OCI-LY3 (cell line): ENCODE measurements at regions not wholly inside any gene's neighbourhood (a gene's known extent, or its start where the extent isn't known, plus 50 kb on each side); places are given as distances from the start of the nearest gene placed in this dataset.

Experiments used
- H2AFZ ChIP-seq: fragments of 200-600, 300-600 bp; shearing (Covaris generic); 2 replicates; pipeline ENCODE4 v1.6.0; 2014; ENCODE audit warnings: antibody characterized with exemption, low read depth, low read length
- H3K27ac ChIP-seq: fragments of 200-600, 300-600 bp; sonication (generic); 2 replicates; pipeline ENCODE4 v1.5.1; 2014; ENCODE audit warnings: mild to moderate bottlenecking, low read length, moderate library complexity, mixed read lengths
- H3K27me3 ChIP-seq: fragments of 200-600, 300-600 bp; sonication (generic); 2 replicates; pipeline ENCODE4 v1.6.1; 2014; ENCODE audit warnings: low read depth, low read length, mixed read lengths
- H3K36me3 ChIP-seq: fragments of 200-600, 300-600 bp; sonication (generic); replicated peaks from 2 replicates; pipeline ENCODE3; 2014; ENCODE audit warnings: low read depth, low read length, mixed read lengths
- H3K4me1 ChIP-seq: fragments of 300-600, 200-600 bp; sonication (generic); 2 replicates; pipeline ENCODE4 v1.6.1; 2014; ENCODE audit warnings: low read length, mixed read lengths
- H3K4me2 ChIP-seq: fragments of 200-600, 300-600 bp; sonication (generic); 2 replicates; pipeline ENCODE4 v1.6.1; 2014; ENCODE audit warnings: low read length, mixed read lengths
- H3K4me3 ChIP-seq: fragments of 300-600, 200-600 bp; sonication (generic); 2 replicates; pipeline ENCODE4 v1.5.1; 2014; ENCODE audit warnings: antibody characterized with exemption, mild to moderate bottlenecking, low read length, moderate library complexity
- H3K79me2 ChIP-seq: fragments of 300-600, 200-600 bp; shearing (Covaris generic); 2 replicates; pipeline ENCODE4 v1.6.1; 2014; ENCODE audit warnings: mild to moderate bottlenecking, low read length, mixed read lengths
- H3K9ac ChIP-seq: fragments of 300-600, 200-600 bp; shearing (Covaris generic); 2 replicates; pipeline ENCODE4 v1.6.0; 2014; ENCODE audit warnings: mild to moderate bottlenecking, low read length, moderate library complexity
- H3K9me3 ChIP-seq: fragments of 200-600, 300-600 bp; shearing (Covaris generic); 2 replicates; pipeline ENCODE4 v1.6.1; 2014; ENCODE audit warnings: low read length, mixed read lengths; ENCODE audit not compliant: insufficient read depth
- H4K20me1 ChIP-seq: fragments of 200-600, 300-600 bp; sonication (generic); 2 replicates; pipeline ENCODE4 v1.6.1; 2016; ENCODE audit warnings: low read length, mixed read lengths; ENCODE audit not compliant: insufficient read depth
- EZH2phosphoT487 ChIP-seq: fragments of 200-600 bp; shearing (Covaris generic); IDR thresholded peaks from 2 replicates; pipeline ENCODE4 v1.6.1; 2018; ENCODE audit warnings: antibody characterized with exemption, mixed run types, low read depth
- TF ChIP-seq, protein P1 (sequence below): fragments of 200-600, 300-600 bp; sonication (generic); IDR thresholded peaks from 2 replicates; pipeline ENCODE4 v1.5.1; 2014; ENCODE audit warnings: antibody characterized with exemption, low read length, low read depth

DNA sequence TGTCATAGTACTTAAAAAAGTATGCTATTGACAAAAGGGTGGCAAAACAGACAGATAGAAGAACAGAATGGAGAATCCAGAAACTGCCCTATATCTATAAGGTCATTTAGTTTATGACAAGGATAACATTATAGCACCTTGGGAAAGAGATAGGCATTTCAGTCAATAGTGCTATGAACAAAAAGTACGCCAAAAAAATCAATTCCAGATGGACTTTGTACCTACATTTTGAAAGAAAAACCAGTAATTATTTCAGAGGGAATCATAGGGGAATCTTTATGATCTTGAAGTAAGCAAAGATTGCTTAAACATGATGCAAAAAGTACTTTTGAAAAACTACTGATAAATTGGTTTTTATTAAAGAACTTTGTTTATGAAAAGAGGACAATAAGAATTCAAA, 59.9 kb upstream of the SETBP1 start:
- H3K36me3 ChIP-seq = no peaks in the 10 kb centered on the region
- no peak overlapping the region for H3K9ac ChIP-seq
- H3K4me1 ChIP-seq = no peaks in the 10 kb centered on the region
- no peak overlapping the region for H2AFZ ChIP-seq
- H4K20me1 ChIP-seq = no peaks in the 10 kb centered on the region
- TF ChIP-seq, protein P1, sequence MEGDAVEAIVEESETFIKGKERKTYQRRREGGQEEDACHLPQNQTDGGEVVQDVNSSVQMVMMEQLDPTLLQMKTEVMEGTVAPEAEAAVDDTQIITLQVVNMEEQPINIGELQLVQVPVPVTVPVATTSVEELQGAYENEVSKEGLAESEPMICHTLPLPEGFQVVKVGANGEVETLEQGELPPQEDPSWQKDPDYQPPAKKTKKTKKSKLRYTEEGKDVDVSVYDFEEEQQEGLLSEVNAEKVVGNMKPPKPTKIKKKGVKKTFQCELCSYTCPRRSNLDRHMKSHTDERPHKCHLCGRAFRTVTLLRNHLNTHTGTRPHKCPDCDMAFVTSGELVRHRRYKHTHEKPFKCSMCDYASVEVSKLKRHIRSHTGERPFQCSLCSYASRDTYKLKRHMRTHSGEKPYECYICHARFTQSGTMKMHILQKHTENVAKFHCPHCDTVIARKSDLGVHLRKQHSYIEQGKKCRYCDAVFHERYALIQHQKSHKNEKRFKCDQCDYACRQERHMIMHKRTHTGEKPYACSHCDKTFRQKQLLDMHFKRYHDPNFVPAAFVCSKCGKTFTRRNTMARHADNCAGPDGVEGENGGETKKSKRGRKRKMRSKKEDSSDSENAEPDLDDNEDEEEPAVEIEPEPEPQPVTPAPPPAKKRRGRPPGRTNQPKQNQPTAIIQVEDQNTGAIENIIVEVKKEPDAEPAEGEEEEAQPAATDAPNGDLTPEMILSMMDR = no peak
- no peak for TF ChIP-seq EZH2phosphoT487
- no peak overlapping the region for H3K27ac ChIP-seq
- H3K27me3 ChIP-seq = no peaks in the 10 kb centered on the region
- no peak overlapping the region for H3K4me2 ChIP-seq
- H3K79me2 ChIP-seq = no peaks in the 10 kb centered on the region
- H3K4me3 ChIP-seq = no peak overlapping the region
- 0 out of 2 replicates have a peak, but pooled peaks cover 3% of the 10 kb centered on the region for H3K9me3 ChIP-seq

DNA sequence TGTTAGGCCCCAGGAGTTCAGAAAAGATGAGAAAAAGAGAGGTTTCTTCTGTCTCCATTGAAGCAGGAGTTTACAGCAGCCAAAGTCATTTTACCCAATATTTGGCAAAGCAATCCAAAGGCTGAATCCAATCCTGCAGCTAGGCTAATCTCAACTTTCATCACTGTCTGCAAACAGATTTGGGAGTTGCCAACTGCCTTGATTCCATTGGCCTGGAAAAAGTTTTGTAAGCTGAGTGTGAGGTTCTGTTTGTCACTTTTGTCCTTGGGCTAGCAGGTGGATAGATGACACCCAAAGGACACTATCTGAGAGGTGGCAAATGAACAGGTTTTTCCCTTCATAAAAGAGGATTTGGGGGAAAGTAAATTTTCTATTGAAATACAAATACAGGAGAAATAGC, 56.6 kb upstream of the SETBP1 start:
- H3K4me1 ChIP-seq = 0 out of 2 replicates have a peak, but pooled peaks cover 5% of the 10 kb centered on the region
- H3K36me3 ChIP-seq = no peaks in the 10 kb centered on the region
- no peaks in the 10 kb centered on the region for H3K27me3 ChIP-seq
- no peaks in the 10 kb centered on the region for H3K79me2 ChIP-seq
- no peak overlapping the region for H3K9ac ChIP-seq
- no peak overlapping the region for H3K4me2 ChIP-seq
- H2AFZ ChIP-seq = no peak overlapping the region
- H3K4me3 ChIP-seq = no peak overlapping the region
- H4K20me1 ChIP-seq = no peaks in the 10 kb centered on the region
- H3K9me3 ChIP-seq = no peaks in the 10 kb centered on the region
- H3K27ac ChIP-seq = no peak overlapping the region
- TF ChIP-seq EZH2phosphoT487 = no peak
- TF ChIP-seq, protein P1 = no peak

DNA sequence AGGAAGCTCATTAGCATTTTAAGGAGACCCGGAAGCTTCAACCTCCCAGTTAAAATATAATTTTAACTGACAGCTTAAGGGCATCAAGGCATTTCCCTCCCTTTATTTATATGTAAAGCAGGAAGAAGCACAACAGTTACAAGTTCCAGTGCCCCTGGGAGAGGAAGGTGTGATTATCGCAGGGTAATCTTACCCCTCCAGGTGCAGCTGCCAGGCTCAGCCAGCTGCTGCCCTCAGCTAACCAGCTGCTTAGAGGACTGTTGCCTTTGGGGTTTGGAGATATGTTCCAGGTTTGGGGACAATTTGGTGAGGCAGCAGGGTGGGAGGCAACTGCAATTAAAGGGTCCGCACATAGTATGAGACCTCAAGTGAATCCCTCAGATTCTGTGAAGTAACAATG, 55.3 kb upstream of the SETBP1 start:
- H4K20me1 ChIP-seq = no peaks in the 10 kb centered on the region
- H3K79me2 ChIP-seq = no peaks in the 10 kb centered on the region

DNA sequence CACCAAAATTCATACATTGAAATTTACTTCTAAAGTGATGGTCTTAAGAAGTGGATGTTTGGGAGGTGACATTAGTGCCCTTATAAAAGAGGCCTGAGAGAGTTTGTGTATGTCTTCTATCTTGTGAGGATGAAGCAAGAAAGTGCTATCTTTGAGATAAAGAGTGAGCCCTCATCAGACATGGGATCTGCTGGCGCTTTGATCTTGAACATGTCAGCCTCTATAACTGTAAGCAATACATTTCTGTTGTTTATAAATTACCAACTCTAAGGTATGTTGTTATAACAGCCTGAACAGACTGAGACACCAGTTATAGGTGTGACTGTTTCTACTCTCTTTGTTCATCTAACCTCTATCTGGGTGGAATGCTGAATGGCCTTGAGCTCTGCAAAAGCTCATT, 54.5 kb upstream of the SETBP1 start:
- no peak overlapping the region for H2AFZ ChIP-seq
- TF ChIP-seq, protein P1 = no peak
- no peak for TF ChIP-seq EZH2phosphoT487

More for the DNA sequence above, 55.3 kb upstream of the SETBP1 start:
- H3K9me3 ChIP-seq = no peaks in the 10 kb centered on the region
- no peak overlapping the region for H3K4me3 ChIP-seq
- no peaks in the 10 kb centered on the region for H3K27me3 ChIP-seq
- TF ChIP-seq, protein P1 = no peak
- TF ChIP-seq EZH2phosphoT487 = no peak
- no peak overlapping the region for H2AFZ ChIP-seq
- no peak overlapping the region for H3K9ac ChIP-seq
- no peaks in the 10 kb centered on the region for H3K36me3 ChIP-seq
- H3K4me1 ChIP-seq = peaks cover 12% of the 10 kb centered on the region
- H3K4me2 ChIP-seq = no peak overlapping the region
- no peak overlapping the region for H3K27ac ChIP-seq

More for the DNA sequence above, 54.5 kb upstream of the SETBP1 start:
- Histone ChIP-seq H3K4me3 (no peak overlapping the region), H3K27me3 (no peaks in the 10 kb centered on the region), H3K27ac (no peak overlapping the region), H3K79me2 (no peaks in the 10 kb centered on the region), H3K9me3 (no peaks in the 10 kb centered on the region), H3K4me2 (no peak overlapping the region), H3K9ac (no peak overlapping the region), H4K20me1 (no peaks in the 10 kb centered on the region), H3K4me1 (peaks cover 15% of the 10 kb centered on the region), H3K36me3 (no peaks in the 10 kb centered on the region)
